PC-9 (cell line): ENCODE measurements at regions not wholly inside any gene's neighbourhood (a gene's known extent, or its start where the extent isn't known, plus 50 kb on each side); places are given as distances from the start of the nearest gene placed in this dataset.

Experiments
- EZH2 ChIP-seq: fragments of 200-600 bp; sonication (generic); IDR thresholded peaks from 2 replicates; pipeline ENCODE4 v1.8.0; 2017; ENCODE audit warnings: antibody characterized with exemption, low read depth
- TF ChIP-seq, protein P1 (sequence below): fragments of 200-600 bp; sonication (generic); conservative IDR thresholded peaks from 2 replicates; pipeline ENCODE4 v1.6.1; 2017; ENCODE audit warnings: mixed run types, antibody characterized with exemption, mild to moderate bottlenecking, moderate library complexity

DNA sequence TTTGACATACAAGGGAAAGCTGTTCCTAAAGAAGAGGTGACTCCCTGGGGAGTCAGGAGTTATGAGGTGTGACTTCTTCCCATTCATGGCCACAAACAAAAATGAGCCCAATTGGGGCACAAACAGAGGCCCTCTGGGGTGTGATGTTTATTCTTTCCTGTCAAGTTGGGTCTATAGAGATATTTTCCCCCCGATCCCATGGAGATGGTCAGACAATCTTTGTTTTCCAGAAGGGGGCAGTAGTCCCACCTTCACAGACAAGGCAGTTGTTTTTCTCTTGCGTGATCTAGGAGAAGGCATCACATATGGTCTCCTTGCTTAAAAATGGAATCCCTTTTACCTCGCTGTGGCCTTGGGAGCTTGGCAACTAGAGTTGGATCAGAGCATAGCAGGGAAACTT lies 110.3 kb downstream of the MFSD1 start:
- TF ChIP-seq, protein P1, sequence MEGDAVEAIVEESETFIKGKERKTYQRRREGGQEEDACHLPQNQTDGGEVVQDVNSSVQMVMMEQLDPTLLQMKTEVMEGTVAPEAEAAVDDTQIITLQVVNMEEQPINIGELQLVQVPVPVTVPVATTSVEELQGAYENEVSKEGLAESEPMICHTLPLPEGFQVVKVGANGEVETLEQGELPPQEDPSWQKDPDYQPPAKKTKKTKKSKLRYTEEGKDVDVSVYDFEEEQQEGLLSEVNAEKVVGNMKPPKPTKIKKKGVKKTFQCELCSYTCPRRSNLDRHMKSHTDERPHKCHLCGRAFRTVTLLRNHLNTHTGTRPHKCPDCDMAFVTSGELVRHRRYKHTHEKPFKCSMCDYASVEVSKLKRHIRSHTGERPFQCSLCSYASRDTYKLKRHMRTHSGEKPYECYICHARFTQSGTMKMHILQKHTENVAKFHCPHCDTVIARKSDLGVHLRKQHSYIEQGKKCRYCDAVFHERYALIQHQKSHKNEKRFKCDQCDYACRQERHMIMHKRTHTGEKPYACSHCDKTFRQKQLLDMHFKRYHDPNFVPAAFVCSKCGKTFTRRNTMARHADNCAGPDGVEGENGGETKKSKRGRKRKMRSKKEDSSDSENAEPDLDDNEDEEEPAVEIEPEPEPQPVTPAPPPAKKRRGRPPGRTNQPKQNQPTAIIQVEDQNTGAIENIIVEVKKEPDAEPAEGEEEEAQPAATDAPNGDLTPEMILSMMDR = 0 out of 2 replicates have a peak, but pooled peaks have one; percentile 13
- no peak for TF ChIP-seq EZH2
